A549 (cell line): ENCODE measurements at regions not wholly inside any gene's neighbourhood (a gene's known extent, or its start where the extent isn't known, plus 50 kb on each side); places are given as distances from the start of the nearest gene placed in this dataset.

ENCODE experiments used
- ATAC-seq, 2 experiments: fragments of 200-7000 bp in 1 of 2; fragments of >200 bp in 1 of 2; cut with Nextera tagmentation in 1 of 2; cut with Tn5 transposase in 1 of 2; 3 replicates each; pipeline versions ENCODE4 v1.8.0 to v1.9.1; 2018 to 2020; ENCODE audit warnings: mild to moderate bottlenecking in 1 of 2, moderate library complexity in 1 of 2
- CTCF ChIA-PET: fragments of 300-600 bp; sonication (Branson Sonifier 250); formaldehyde crosslinking; extraction: SDS; loops from one replicate; lab custom pipeline; 2021; ENCODE audit warnings: antibody characterized with exemption, inconsistent platforms; lab: Yijun Ruan, JAX
- POLR2A ChIA-PET: fragments of 350-600 bp; formaldehyde crosslinking; extraction: SDS; loops from one replicate; lab custom pipeline; 2021; ENCODE audit warnings: antibody characterized with exemption, inconsistent platforms; lab: Yijun Ruan, JAX
- DNase-seq, 2 experiments: peaks; one replicate each; pipeline versions ENCODE4 v3.0.0 to v3.0.0-alpha.2; 2011 to 2016; ENCODE audit warnings: low read depth in 1 of 2, low spot score in 1 of 2
- FAIRE-seq: peaks from 2 replicates; lab custom pipeline; 2011; peaks lifted over from hg19 to GRCh38; lab: Jason Lieb, UNC
- H3K27ac ChIP-seq, 2 experiments: fragments of >200 bp; sonication (Bioruptor Twin); formaldehyde crosslinking; 3 replicates each; pipeline ENCODE4 v1.5.1; 2016 to 2017
- H3K4me1 ChIP-seq: fragments of >200 bp; sonication (Bioruptor Twin); formaldehyde crosslinking; 3 replicates; pipeline ENCODE4 v1.6.1; 2016
- H3K4me2 ChIP-seq: fragments of >200 bp; sonication (Bioruptor Twin); formaldehyde crosslinking; 3 replicates; pipeline ENCODE4 v1.6.1; 2016
- H3K4me3 ChIP-seq: fragments of >200 bp; sonication (Bioruptor Twin); formaldehyde crosslinking; 3 replicates; pipeline ENCODE4 v1.5.1; 2016
- H3K9me3 ChIP-seq: fragments of >200 bp; sonication (Bioruptor Twin); formaldehyde crosslinking; 3 replicates; pipeline ENCODE4 v1.6.1; 2016
- BHLHE40 ChIP-seq: IDR thresholded peaks from 2 replicates; pipeline ENCODE4 v1.6.1; 2012; ENCODE audit warnings: low read depth, low read length, inconsistent platforms
- CHD2 ChIP-seq: fragments of 150-350 bp; IDR thresholded peaks from 2 replicates; pipeline ENCODE4 v1.6.1; 2014; ENCODE audit warnings: low read length; ENCODE audit not compliant: partially characterized antibody
- CHD4 ChIP-seq: fragments of 200-600 bp; sonication (generic); IDR thresholded peaks from 2 replicates; pipeline ENCODE4 v1.6.1; 2016; ENCODE audit warnings: antibody characterized with exemption, mild to moderate bottlenecking, borderline replicate concordance
- EHF ChIP-seq: fragments of 250-450 bp; sonication (Bioruptor Pico); IDR thresholded peaks from 2 replicates; pipeline ENCODE4 v1.5.0; 2020; ENCODE audit warnings: mild to moderate bottlenecking
- EHMT2 ChIP-seq: fragments of 200-600 bp; sonication (generic); IDR thresholded peaks from 2 replicates; pipeline ENCODE4 v1.6.1; 2016; ENCODE audit warnings: antibody characterized with exemption, low read depth, mild to moderate bottlenecking, moderate library complexity
- EP300 ChIP-seq, 2 experiments: fragments of >200 bp; sonication (Bioruptor Twin); formaldehyde crosslinking; IDR thresholded peaks; 2 replicates in 1 of 2; 3 replicates in 1 of 2; pipeline ENCODE4 v1.6.1; 2016 to 2017
- ESRRA ChIP-seq: fragments of 150-350 bp; IDR thresholded peaks from 2 replicates; pipeline ENCODE4 v1.6.1; 2014; ENCODE audit warnings: mild to moderate bottlenecking, low read length, borderline replicate concordance
- GATA3 ChIP-seq: IDR thresholded peaks from 2 replicates; pipeline ENCODE4 v1.6.1; 2012; ENCODE audit warnings: borderline replicate concordance
- HDAC2 ChIP-seq: fragments of 200-600 bp; sonication (generic); IDR thresholded peaks from 2 replicates; pipeline ENCODE4 v1.6.1; 2016
- HMGXB4 ChIP-seq: fragments of 250-450 bp; sonication (Bioruptor Pico); IDR thresholded peaks from 2 replicates; pipeline ENCODE4 v1.5.0; 2021; ENCODE audit warnings: mild to moderate bottlenecking, moderate library complexity, borderline replicate concordance
- JUN ChIP-seq, 2 experiments: fragments of >200 bp; sonication (Bioruptor Twin); formaldehyde crosslinking; IDR thresholded peaks; 2 replicates in 1 of 2; 3 replicates in 1 of 2; pipeline ENCODE4 v1.6.1; 2016 to 2017
- KDM5A ChIP-seq: fragments of 200-600 bp; sonication (generic); IDR thresholded peaks from 2 replicates; pipeline ENCODE4 v1.6.1; 2016; ENCODE audit warnings: antibody characterized with exemption, mild to moderate bottlenecking
- MAFK ChIP-seq: fragments of 450-650 bp; IDR thresholded peaks from 2 replicates; pipeline ENCODE4 v1.6.1; 2014; ENCODE audit not compliant: partially characterized antibody
- MYC ChIP-seq: IDR thresholded peaks from 2 replicates; pipeline ENCODE4 v1.6.1; 2012; ENCODE audit warnings: mild to moderate bottlenecking, inconsistent platforms, low read length, improper control_type of control experiment, borderline replicate concordance
- NFE2L2 ChIP-seq: fragments of 150-350 bp; conservative IDR thresholded peaks from 2 replicates; pipeline ENCODE4 v1.6.1; 2014; ENCODE audit warnings: low read length
- NR3C1 ChIP-seq: fragments of >200 bp; sonication (Bioruptor Twin); formaldehyde crosslinking; IDR thresholded peaks from 3 replicates; pipeline ENCODE4 v1.6.1; 2017
- PHF8 ChIP-seq: fragments of 200-600 bp; sonication (generic); IDR thresholded peaks from 2 replicates; pipeline ENCODE4 v1.6.1; 2016; ENCODE audit warnings: low read depth, mild to moderate bottlenecking, antibody characterized with exemption, moderate library complexity, borderline replicate concordance
- POLR2A ChIP-seq: IDR thresholded peaks from 2 replicates; pipeline ENCODE4 v1.6.1; 2012; ENCODE audit warnings: mild to moderate bottlenecking, low read length
- POLR2AphosphoS2 ChIP-seq: conservative IDR thresholded peaks from 2 replicates; pipeline ENCODE4 v1.6.1; 2012; ENCODE audit warnings: low read length, improper control_type of control experiment, inconsistent platforms
- RAD21 ChIP-seq, 2 experiments: fragments of >200 bp in 1 of 2; sonication (Bioruptor Twin) in 1 of 2; formaldehyde crosslinking in 1 of 2; IDR thresholded peaks in 1 of 2; conservative IDR thresholded peaks in 1 of 2; 2 replicates in 1 of 2; 3 replicates in 1 of 2; pipeline ENCODE4 v1.6.1; 2012 to 2018; ENCODE audit warnings: inconsistent platforms in 1 of 2
- RARB ChIP-seq: fragments of 250-450 bp; sonication (Bioruptor Pico); IDR thresholded peaks from 2 replicates; pipeline ENCODE4 v1.8.0; 2021; ENCODE audit warnings: mild to moderate bottlenecking, moderate library complexity
- SREBF2 ChIP-seq: fragments of 450-650 bp; IDR thresholded peaks from 2 replicates; pipeline ENCODE4 v1.6.1; 2014; ENCODE audit warnings: mild to moderate bottlenecking, moderate library complexity
- TFCP2L1 ChIP-seq: fragments of 250-450 bp; sonication (Bioruptor Pico); IDR thresholded peaks from 2 replicates; pipeline ENCODE4 v1.5.0; 2021; ENCODE audit warnings: mild to moderate bottlenecking
- USF2 ChIP-seq: fragments of 450-650 bp; IDR thresholded peaks from 2 replicates; pipeline ENCODE4 v1.6.1; 2014; ENCODE audit warnings: antibody characterized with exemption
- ZFP36 ChIP-seq: fragments of 450-650 bp; IDR thresholded peaks from 2 replicates; pipeline ENCODE4 v1.6.1; 2014; ENCODE audit warnings: borderline replicate concordance; ENCODE audit not compliant: partially characterized antibody
- ZNF302 ChIP-seq: fragments of 250-450 bp; sonication (Bioruptor Pico); IDR thresholded peaks from 2 replicates; pipeline ENCODE4 v1.9.0; 2021; ENCODE audit warnings: inconsistent platforms, mild to moderate bottlenecking, moderate library complexity
- ZSCAN20 ChIP-seq: fragments of 250-450 bp; sonication (Bioruptor Pico); IDR thresholded peaks from 2 replicates; pipeline ENCODE4 v1.8.0; 2022; ENCODE audit warnings: mild to moderate bottlenecking, moderate library complexity
- WGBS: methylation state at CpG from one replicate; pipeline ENCODE4 v1.1.6; 2017; ENCODE audit errors: missing lambda C conversion rate; 5-methylcytosine and 5-hydroxymethylcytosine counted together

GRCh38 chr9:31677415-31677814, 707.0 kb upstream of the ACO1 start:
- no peak for ATAC-seq
- TF ChIP-seq EHF (CRISPR knock-in tag): no peak
- no peak for TF ChIP-seq EHMT2
- no peak for TF ChIP-seq EP300 (IDR thresholded peaks at IDR 0.05)
- TF ChIP-seq HMGXB4 (CRISPR knock-in tag): no peak
- no peak for TF ChIP-seq POLR2AphosphoS2
- TF ChIP-seq ESRRA: no peak
- TF ChIP-seq ZSCAN20 (CRISPR knock-in tag): no peak
- TF ChIP-seq PHF8: no peak
- TF ChIP-seq KDM5A: no peak
- no peak for TF ChIP-seq RARB
- no peak for TF ChIP-seq CHD4
- TF ChIP-seq POLR2A: no peak
- TF ChIP-seq CHD2: no peak
- no peak for TF ChIP-seq NR3C1
- TF ChIP-seq SREBF2: no peak
- no peak for TF ChIP-seq MYC
- no peak for TF ChIP-seq TFCP2L1
- TF ChIP-seq ZNF302 (CRISPR knock-in tag): no peak
- Histone ChIP-seq H3K27ac (no peak overlapping the region), H3K4me2 (no peak overlapping the region), H3K4me3 (no peak overlapping the region), H3K9me3 (no peaks in the 10 kb centered on the region), H3K4me1 (no peaks in the 10 kb centered on the region)
- no peak for FAIRE-seq
- 6% methylated on average over 2 of the region's 2 CpGs for WGBS
- ChIA-PET CTCF (no interaction called here), POLR2A (no interaction called here)
- no peak for DNase-seq

- H3K9me3 ChIP-seq: no peaks in the 10 kb centered on the region
- no peak overlapping the region for H3K4me3 ChIP-seq
- CTCF ChIA-PET: no interaction called here
- FAIRE-seq: no peak
- TF ChIP-seq RAD21 (conservative IDR thresholded peaks at IDR 0.05 in 1 of 2, IDR thresholded peaks at IDR 0.05 in 1 of 2) (no peak), HDAC2 (no peak), MYC (no peak), ZFP36 (no peak), BHLHE40 (no peak), JUN (IDR thresholded peaks at IDR 0.05) (no peak), TFCP2L1 (no peak), USF2 (no peak), GATA3 (no peak), KDM5A (no peak), MAFK (no peak), NFE2L2 (no peak)
- WGBS: 18% methylated on average over 2 of the region's 2 CpGs
- H3K4me1 ChIP-seq: no peaks in the 10 kb centered on the region
- ATAC-seq: no peak
- no peak overlapping the region for H3K27ac ChIP-seq
- no peak for DNase-seq
- POLR2A ChIA-PET: no interaction called here
- no peak overlapping the region for H3K4me2 ChIP-seq
Observed at GRCh38 chr9:31677877-31678276, 706.6 kb upstream of the ACO1 start.
